Memory B cell (primary cell): ENCODE measurements at regions not wholly inside any gene's neighbourhood (a gene's known extent, or its start where the extent isn't known, plus 50 kb on each side); places are given as distances from the start of the nearest gene placed in this dataset.
"Not testable (repeated sequence)": the region's sequence is repeated elsewhere in the genome, so short reads cannot be mapped to it uniquely, and the experiment has no call there.

ENCODE experiments used
- ATAC-seq: fragments of 150-1000 bp; cut with Tn5 transposase; 2 replicates; pipeline ENCODE4 v1.10.0; 2021; ENCODE audit warnings: low read depth, mild to moderate bottlenecking, moderate library complexity
- DNase-seq, 2 donors: peaks; one replicate each; pipeline ENCODE4 v3.0.0; 2022; ENCODE audit warnings: low spot score in 2 of 2
- H3K27ac Mint-ChIP-seq: one replicate; pipeline ENCODE4 v1.8.0; 2022; ENCODE audit warnings: mild to moderate bottlenecking, moderate library complexity, mixed read lengths
- H3K27me3 Mint-ChIP-seq: one replicate; pipeline ENCODE4 v1.8.0; 2022; ENCODE audit warnings: mixed read lengths
- H3K36me3 Mint-ChIP-seq: one replicate; pipeline ENCODE4 v1.8.0; 2022; ENCODE audit warnings: mild to moderate bottlenecking, mixed read lengths
- H3K4me1 Mint-ChIP-seq: one replicate; pipeline ENCODE4 v1.8.0; 2022; ENCODE audit warnings: mixed read lengths
- H3K4me3 Mint-ChIP-seq: one replicate; pipeline ENCODE4 v1.8.0; 2022; ENCODE audit warnings: mild to moderate bottlenecking, moderate library complexity, mixed read lengths
- H3K9me3 Mint-ChIP-seq: one replicate; pipeline ENCODE4 v1.8.0; 2022; ENCODE audit warnings: mixed read lengths

DNA sequence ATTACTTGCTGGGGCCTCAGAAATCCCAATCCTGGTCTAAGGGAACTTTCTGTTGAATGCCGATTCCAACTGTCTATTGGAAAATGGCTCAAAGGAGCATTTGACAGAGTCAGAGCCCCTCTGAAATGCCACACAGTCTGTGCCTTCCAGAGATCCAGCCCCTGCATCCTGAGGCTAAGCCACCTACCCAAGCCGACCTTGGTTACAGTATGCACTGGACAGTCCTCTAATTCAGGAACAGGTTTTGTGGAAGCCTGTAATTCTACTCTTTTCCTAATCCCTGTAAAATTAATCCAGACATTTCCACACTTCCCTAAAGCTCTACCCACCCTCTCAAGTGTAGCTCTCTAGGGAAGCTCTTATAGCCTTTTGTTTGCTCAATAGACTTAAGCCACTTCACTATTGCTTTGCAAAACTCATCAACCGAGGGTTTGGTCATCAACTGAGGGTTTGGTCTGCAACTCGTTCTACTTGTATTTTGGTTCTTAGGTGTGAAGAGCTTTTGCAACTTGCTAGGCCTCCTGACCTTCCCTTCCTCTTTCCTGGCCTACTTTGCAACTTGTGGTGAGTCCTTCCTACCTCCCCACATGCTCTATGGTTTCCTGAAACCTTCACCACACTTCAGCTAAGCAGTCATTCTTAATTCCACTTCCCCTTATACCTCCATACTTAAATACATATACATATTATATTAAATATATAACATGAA, 364.8 kb downstream of the SFMBT2 start:
- DNase-seq (peak in 1 of 2 donors; percentile 25), ATAC-seq (peak; percentile 94)
- H3K4me1 Mint-ChIP-seq, result peaks cover 21% of the 10 kb centered on the region
- H3K36me3 Mint-ChIP-seq, result no peaks in the 10 kb centered on the region
- peaks cover 9% of the 10 kb centered on the region for H3K27me3 Mint-ChIP-seq
- no peak overlapping the region for H3K27ac Mint-ChIP-seq
- H3K4me3 Mint-ChIP-seq, result no peak overlapping the region
- H3K9me3 Mint-ChIP-seq, result peaks cover 4% of the 10 kb centered on the region

DNA sequence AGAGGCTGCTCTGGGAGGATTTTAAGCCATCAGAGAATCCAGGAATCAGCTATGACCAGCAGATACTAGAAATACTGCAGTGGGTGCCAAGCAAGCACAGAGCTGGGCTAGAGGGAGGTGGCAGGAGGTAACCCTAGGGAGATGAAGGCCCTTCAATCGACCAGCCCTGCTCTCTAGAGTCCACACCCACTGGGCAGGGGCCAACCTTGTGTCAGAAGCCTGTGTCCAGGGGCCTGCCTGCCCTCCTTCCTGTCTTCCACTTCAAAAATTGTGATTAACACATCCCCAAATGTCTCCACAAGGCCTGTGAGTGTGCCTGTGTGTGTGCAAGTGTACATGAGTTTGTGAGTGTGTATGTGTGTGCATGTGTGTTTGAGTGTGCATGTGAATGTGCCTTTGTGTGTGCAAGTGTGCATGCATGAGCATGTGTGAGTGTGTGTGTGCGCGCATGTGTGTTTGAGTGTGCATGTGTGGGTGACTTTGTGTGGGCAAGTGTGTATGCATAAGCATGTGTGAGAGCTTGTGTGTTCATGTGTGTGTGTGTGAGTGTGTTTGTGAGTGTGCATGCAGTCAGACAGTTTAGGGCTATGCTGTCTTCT, 367.7 kb downstream of the SFMBT2 start:
- Mint-ChIP-seq H3K4me3 (no peak overlapping the region), H3K36me3 (no peaks in the 10 kb centered on the region), H3K27ac (no peak overlapping the region), H3K9me3 (peaks cover 2% of the 10 kb centered on the region), H3K4me1 (peaks cover 21% of the 10 kb centered on the region), H3K27me3 (peaks cover 14% of the 10 kb centered on the region)
- DNase-seq (no peak), ATAC-seq (no peak)

DNA sequence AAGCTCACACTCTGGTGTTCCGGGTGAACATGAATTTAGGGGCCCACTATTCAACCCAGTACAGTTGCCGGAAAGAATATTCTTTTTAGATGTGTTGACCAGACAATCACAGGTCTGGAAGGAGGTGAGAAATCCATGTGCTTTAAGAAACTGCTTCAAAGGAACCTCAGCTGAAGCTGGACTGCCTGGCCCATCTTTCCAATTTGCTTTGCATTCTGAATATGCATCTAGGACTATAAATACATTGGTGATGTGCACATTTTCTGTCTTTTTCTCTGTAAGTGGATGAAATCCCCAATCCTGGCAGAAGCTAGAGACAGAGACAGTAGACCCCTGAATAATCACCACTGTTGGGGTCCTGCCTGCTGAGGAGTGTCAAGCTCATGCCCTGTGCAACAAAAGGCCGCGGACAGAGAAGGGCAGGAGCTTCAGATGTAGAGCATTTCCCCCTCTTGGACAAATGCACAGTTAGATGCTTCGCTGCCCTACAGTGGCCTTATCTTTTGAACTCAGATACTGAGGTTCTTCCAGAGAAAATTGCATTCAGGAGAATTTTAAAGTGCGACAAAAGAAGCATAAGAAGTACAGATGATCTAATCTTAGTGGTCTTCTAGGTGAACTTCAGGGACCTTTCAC, 368.3 kb downstream of the SFMBT2 start:
- Mint-ChIP-seq H3K4me3 (no peak overlapping the region), H3K9me3 (peaks cover 2% of the 10 kb centered on the region), H3K27ac (no peak overlapping the region), H3K27me3 (peaks cover 12% of the 10 kb centered on the region), H3K4me1 (peaks cover 21% of the 10 kb centered on the region), H3K36me3 (no peaks in the 10 kb centered on the region)
- ATAC-seq (no peak), DNase-seq (no peak)

DNA sequence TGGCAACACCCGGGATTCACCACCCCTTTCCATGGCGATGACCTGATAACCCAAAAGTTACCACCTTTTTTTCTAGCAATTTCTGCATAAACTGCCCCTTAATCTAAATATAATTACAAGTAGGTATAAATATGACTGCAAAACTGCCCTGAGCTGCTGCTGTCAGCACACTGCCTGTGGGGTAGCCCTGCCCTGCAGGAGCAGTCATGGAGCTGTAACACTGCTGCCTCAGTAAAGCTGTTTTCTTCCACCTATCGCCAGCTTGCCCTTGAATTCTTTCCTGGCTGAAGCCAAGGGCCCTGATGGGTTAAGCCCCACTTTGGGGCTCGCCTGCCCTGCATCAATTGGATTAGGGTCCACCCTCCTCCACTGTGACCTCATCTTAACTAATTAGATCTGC, 368.8 kb downstream of the SFMBT2 start:
- peaks cover 20% of the 10 kb centered on the region for H3K4me1 Mint-ChIP-seq

DNA sequence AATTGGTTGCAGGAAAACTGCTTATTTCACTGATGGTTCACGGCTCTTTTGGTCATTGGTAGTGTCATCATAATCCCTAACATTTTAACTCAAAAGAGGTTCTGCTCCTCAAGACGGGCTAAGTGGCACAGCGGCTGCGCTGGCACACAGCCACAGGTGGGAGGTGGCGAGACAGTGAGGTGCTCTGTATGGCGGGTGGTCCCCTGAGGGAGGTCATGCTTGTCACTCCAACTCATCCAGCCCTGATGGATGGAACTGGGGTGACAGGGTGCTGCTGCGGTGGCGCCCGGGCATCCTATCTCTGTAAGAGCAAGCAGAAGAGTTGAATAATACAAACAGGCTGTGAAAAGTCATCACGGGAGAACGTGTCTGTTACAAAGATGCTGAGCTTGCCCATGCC, 370.2 kb downstream of the SFMBT2 start:
- ATAC-seq (no peak), DNase-seq (no peak)
- peaks cover 2% of the 10 kb centered on the region for H3K9me3 Mint-ChIP-seq
- H3K27ac Mint-ChIP-seq, result no peak overlapping the region
- no peaks in the 10 kb centered on the region for H3K36me3 Mint-ChIP-seq
- no peak overlapping the region for H3K4me3 Mint-ChIP-seq
- peaks cover 10% of the 10 kb centered on the region for H3K4me1 Mint-ChIP-seq
- peaks cover 11% of the 10 kb centered on the region for H3K27me3 Mint-ChIP-seq

More for the DNA sequence above, 368.8 kb downstream of the SFMBT2 start:
- Mint-ChIP-seq H3K27ac (no peak overlapping the region), H3K4me3 (no peak overlapping the region), H3K36me3 (no peaks in the 10 kb centered on the region), H3K9me3 (peaks cover 2% of the 10 kb centered on the region), H3K27me3 (peaks cover 11% of the 10 kb centered on the region)
- DNase-seq (no peak), ATAC-seq (no peak)

DNA sequence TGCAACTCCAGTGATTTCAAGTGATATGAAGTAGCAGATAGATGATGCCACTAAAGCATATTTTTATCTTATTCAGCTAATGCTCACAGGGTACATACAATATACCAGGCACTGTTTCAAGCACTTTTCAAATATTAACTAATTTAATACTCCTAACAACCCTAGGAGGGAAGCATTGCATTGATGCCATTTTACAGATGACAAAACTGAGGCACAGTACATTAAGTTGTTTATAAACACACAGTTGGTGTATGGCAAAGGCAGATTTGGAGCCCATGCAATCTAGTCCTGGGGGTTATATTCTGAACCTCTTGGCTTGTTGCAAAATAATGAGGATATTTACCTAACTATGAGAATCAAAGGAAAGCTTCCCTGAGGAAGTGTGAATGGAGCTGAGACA, 371.0 kb downstream of the SFMBT2 start:
- DNase-seq, result no peak
- Mint-ChIP-seq H3K36me3 (no peaks in the 10 kb centered on the region), H3K4me3 (no peak overlapping the region), H3K27ac (no peak overlapping the region), H3K27me3 (peaks cover 11% of the 10 kb centered on the region), H3K4me1 (peaks cover 10% of the 10 kb centered on the region), H3K9me3 (peaks cover 2% of the 10 kb centered on the region)
- no peak for ATAC-seq

DNA sequence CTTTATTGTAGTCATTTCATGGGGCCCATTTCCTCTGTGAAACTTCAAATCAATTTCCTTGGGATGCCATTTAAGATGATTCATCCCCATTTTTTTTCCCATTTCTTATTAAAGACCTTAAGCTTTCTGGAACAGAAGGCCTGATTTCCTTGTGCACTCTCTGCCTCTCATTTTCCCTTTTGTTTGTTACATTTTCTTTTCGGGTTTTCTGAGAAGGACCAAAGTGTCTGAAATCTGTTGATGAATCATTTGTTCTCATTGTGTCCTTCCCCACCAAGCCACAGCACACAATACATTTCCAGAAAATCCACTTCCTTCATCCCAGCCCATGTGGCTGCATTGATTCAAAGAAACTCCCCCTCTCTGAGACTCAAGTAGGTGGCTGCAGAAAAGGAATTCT, 372.4 kb downstream of the SFMBT2 start:
- Mint-ChIP-seq H3K4me1 (peaks cover 9% of the 10 kb centered on the region), H3K36me3 (no peaks in the 10 kb centered on the region), H3K9me3 (no peaks in the 10 kb centered on the region), H3K27ac (no peak overlapping the region), H3K4me3 (no peak overlapping the region), H3K27me3 (peaks cover 11% of the 10 kb centered on the region)
- DNase-seq (no peak), ATAC-seq (no peak)

DNA sequence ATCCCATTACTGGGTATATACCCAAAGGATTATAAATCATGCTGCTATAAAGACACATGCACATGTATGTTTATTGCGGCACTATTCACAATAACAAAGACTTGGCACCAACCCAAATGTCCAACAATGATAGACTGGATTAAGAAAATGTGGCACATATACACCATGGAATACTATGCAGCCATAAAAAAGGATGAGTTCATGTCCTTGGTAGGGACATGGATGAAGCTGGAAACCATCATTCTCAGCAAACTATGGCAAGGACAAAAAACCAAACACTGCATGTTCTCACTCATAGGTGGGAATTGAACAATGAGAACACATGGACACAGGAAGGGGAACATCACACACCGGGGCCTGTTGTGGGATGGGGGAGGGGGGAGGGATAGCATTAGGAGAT, 373.4 kb downstream of the SFMBT2 start:
- not testable (repeated sequence) for H3K36me3 Mint-ChIP-seq, H3K4me1 Mint-ChIP-seq, H3K9me3 Mint-ChIP-seq, H3K4me3 Mint-ChIP-seq, ATAC-seq, H3K27ac Mint-ChIP-seq, DNase-seq, H3K27me3 Mint-ChIP-seq

DNA sequence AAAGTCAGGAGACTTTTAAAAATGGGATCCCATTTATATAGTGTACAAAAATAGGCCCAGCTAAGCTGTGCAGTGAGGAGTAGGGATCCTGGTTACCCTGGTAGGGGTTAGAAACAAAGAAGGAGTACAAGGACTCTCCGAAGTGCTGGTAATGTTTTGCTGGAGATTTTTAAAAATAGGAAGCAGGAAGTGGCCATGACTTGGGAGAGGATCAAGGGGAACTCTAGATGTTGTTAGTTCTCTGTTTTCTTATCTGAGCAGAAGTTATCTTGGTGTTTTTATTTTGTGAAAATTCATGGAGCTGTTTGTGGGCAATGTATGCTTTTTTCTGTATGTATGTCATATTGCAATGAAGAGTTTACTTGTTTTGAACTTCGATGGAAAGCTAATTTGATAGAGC, 373.9 kb downstream of the SFMBT2 start:
- H3K27ac Mint-ChIP-seq, result no peak overlapping the region
- no peaks in the 10 kb centered on the region for H3K36me3 Mint-ChIP-seq
- DNase-seq (no peak), ATAC-seq (no peak)
- peaks cover 6% of the 10 kb centered on the region for H3K4me1 Mint-ChIP-seq
- peaks cover 8% of the 10 kb centered on the region for H3K27me3 Mint-ChIP-seq
- no peak overlapping the region for H3K4me3 Mint-ChIP-seq
- no peaks in the 10 kb centered on the region for H3K9me3 Mint-ChIP-seq

DNA sequence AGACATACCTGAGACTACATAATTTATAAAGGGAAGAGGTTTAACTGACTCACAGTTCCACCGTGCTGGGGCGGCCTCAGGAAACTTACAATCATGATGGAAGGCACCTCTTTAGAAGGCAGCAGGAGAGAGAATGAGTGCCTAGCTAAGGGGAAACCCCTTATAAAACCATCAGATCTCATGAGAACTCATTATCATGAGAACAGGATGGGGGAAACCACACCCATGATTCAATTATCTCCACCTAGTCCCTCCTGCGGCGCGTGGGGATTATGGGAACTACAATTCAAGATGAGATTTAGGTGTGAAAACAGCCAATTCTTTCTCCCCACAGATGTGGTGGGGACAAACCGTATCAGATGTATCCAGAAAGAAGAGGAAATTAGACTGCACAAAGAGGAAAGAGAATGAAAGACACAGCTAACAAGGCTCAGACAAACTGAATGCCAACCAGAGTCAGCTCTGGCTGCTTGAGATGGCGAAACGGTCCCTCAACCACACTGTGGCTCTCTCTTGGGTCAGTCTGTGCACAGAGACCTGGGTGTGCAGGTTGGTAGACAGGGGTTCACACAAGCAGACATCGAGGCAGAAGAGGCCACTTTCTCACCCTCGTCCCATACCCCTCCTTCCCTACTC, 375.6 kb downstream of the SFMBT2 start:
- Mint-ChIP-seq H3K27ac (no peak overlapping the region), H3K4me1 (peaks cover 6% of the 10 kb centered on the region), H3K27me3 (peaks cover 7% of the 10 kb centered on the region), H3K36me3 (peaks cover 1% of the 10 kb centered on the region), H3K9me3 (peaks cover 1% of the 10 kb centered on the region), H3K4me3 (no peak overlapping the region)
- ATAC-seq (no peak), DNase-seq (no peak)

DNA sequence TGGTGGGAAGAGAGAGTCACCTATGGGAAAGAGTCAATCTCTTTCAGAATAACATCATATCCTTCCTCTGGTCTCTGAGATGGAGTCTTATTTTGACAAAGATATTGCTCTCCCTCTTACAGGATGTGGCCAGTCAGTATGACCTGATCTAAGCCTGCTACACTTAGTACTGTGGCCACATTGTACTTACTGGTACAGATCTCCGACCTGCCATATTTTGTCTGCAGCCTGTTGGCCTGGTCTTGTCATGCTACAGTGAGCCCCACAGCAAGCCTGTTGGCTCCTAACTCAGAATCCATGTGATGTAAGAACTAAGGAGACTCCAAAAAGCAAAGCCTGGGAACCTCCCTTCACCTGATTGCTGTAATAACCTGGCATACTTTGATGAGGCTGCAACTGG, 377.8 kb downstream of the SFMBT2 start:
- no peak for ATAC-seq
- H3K9me3 Mint-ChIP-seq, result peaks cover 8% of the 10 kb centered on the region
- H3K4me3 Mint-ChIP-seq, result no peak overlapping the region
- DNase-seq, result no peak
- H3K4me1 Mint-ChIP-seq, result peaks cover 6% of the 10 kb centered on the region
- peaks cover 2% of the 10 kb centered on the region for H3K27me3 Mint-ChIP-seq
- H3K27ac Mint-ChIP-seq, result no peak overlapping the region
- peaks cover 4% of the 10 kb centered on the region for H3K36me3 Mint-ChIP-seq

DNA sequence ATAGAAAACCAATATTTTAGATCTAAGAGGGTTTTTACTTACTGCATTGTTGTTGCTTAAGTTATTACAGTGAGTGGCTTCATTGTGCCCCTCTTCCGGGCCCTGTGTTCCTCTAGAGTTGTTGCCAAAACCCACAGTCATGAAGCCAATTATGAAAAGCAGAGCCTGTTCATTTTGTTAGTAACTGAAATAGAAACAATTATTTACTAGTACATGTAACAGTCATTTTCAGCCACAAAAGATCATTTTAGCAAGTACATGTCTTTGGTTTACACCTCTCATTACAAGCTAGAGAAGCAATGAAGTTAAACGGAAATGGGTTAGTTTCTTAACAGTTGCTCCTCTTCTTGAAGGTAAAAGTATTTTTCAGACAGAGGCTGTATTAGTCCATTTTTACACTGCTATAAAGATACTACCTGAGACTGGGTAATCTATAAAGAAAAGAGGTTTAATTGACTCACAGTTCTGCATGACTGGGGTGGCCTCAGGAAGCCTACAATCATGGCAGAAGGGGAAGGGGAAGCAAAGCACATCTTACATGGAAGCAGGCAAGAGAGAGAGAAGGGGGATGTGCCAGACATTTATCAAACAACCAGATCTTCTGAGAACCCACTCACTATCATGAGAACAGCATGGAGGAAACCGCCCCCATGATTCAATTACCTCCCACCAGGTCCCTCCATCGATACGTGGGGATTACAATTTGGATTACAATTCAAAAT, 380.5 kb downstream of the SFMBT2 start:
- no peak overlapping the region for H3K27ac Mint-ChIP-seq
- peaks cover 2% of the 10 kb centered on the region for H3K27me3 Mint-ChIP-seq
- H3K4me3 Mint-ChIP-seq, result no peak overlapping the region
- peaks cover 6% of the 10 kb centered on the region for H3K4me1 Mint-ChIP-seq
- peaks cover 8% of the 10 kb centered on the region for H3K9me3 Mint-ChIP-seq
- DNase-seq, result no peak
- H3K36me3 Mint-ChIP-seq, result peaks cover 4% of the 10 kb centered on the region
- no peak for ATAC-seq

DNA sequence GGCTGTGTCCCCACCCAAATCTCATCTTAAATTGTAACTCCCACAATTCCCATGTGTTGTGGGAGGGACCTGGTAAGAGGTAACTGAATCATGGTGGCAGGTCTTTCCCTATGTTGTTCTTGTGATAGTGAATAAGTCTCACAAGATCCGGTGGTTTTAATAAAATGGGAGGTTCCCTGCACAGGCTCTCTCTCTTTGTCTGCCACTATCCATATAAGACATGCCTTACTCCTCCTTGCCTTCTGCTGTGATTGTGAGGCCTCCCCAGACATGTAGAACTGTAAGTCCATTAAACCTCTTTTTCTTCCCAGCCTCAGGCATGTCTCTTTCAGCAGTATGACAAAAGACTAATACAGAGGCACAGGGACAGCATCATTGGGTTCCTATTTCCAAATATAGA, 381.2 kb downstream of the SFMBT2 start:
- H3K36me3 Mint-ChIP-seq, result peaks cover 4% of the 10 kb centered on the region
- DNase-seq (no peak), ATAC-seq (no peak)
- H3K9me3 Mint-ChIP-seq, result peaks cover 8% of the 10 kb centered on the region
- peaks cover 2% of the 10 kb centered on the region for H3K27me3 Mint-ChIP-seq
- no peak overlapping the region for H3K4me3 Mint-ChIP-seq
- H3K4me1 Mint-ChIP-seq, result no peaks in the 10 kb centered on the region
- H3K27ac Mint-ChIP-seq, result no peak overlapping the region

DNA sequence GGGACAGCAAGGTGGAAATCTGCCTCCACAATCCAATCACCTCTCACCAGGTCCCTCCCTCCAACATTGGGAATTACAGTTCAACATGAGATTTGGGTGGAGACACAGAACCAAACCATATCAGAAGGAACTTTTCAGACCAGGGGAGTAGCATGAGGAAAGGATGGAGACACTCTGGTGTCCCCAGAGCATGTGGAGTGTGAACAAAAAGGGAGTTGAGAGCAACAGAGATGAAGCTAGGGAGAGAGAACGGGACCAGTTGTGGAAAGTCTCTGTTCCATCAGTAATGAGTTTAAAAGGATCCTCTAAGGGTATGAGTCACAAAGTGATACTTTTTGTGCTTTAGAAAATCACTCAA, 382.0 kb downstream of the SFMBT2 start:
- Mint-ChIP-seq H3K27ac (no peak overlapping the region), H3K9me3 (peaks cover 8% of the 10 kb centered on the region), H3K27me3 (peaks cover 2% of the 10 kb centered on the region), H3K4me1 (no peaks in the 10 kb centered on the region), H3K36me3 (peaks cover 4% of the 10 kb centered on the region), H3K4me3 (no peak overlapping the region)
- ATAC-seq (no peak), DNase-seq (no peak)
